ENCODE measurements at regions not wholly inside any gene's neighbourhood (a gene's known extent, or its start where the extent isn't known, plus 50 kb on each side); places are given as distances from the start of the nearest gene placed in this dataset.

GRCh38 chr11:129590753-129591475 is 215.3 kb downstream of the BARX2 start:
- no peak for DNase-seq (ENCODE audit: low read depth in 1 of 2, low spot score in 1 of 2)

GRCh38 chr11:129591527-129591926 is 215.9 kb downstream of the BARX2 start:
- DNase-seq (ENCODE audit: low read depth in 1 of 2, low spot score in 1 of 2): no peak

GRCh38 chr11:129592191-129592590 is 216.5 kb downstream of the BARX2 start:
- no peak for DNase-seq (ENCODE audit: low read depth in 1 of 2, low spot score in 1 of 2)

GRCh38 chr11:129593098-129593497 is 217.4 kb downstream of the BARX2 start:
- DNase-seq (ENCODE audit: low read depth in 1 of 2, low spot score in 1 of 2): no peak

- no peak for DNase-seq (ENCODE audit: low read depth in 1 of 2, low spot score in 1 of 2)
Observed at GRCh38 chr11:129595038-129595962, 219.7 kb downstream of the BARX2 start.

GRCh38 chr11:129596351-129596750 is 219.3 kb upstream of the TMEM45B start:
- no peak for DNase-seq (ENCODE audit: low read depth in 1 of 2, low spot score in 1 of 2)

- DNase-seq (ENCODE audit: low read depth in 1 of 2, low spot score in 1 of 2): no peak
Observed at GRCh38 chr11:129598378-129598777, 217.3 kb upstream of the TMEM45B start.

- DNase-seq (ENCODE audit: low read depth in 1 of 2, low spot score in 1 of 2): no peak
Observed at GRCh38 chr11:129605815-129606214, 209.8 kb upstream of the TMEM45B start.

GRCh38 chr11:129608711-129609110 is 206.9 kb upstream of the TMEM45B start:
- no peak for DNase-seq (ENCODE audit: low read depth in 1 of 2, low spot score in 1 of 2)

- DNase-seq (ENCODE audit: low read depth in 1 of 2, low spot score in 1 of 2): no peak
Observed at GRCh38 chr11:129610125-129610524, 205.5 kb upstream of the TMEM45B start.

GRCh38 chr11:129610545-129610944 is 205.1 kb upstream of the TMEM45B start:
- DNase-seq (ENCODE audit: low read depth in 1 of 2, low spot score in 1 of 2): no peak

- DNase-seq (ENCODE audit: low read depth in 1 of 2, low spot score in 1 of 2): no peak
Observed at GRCh38 chr11:129611661-129612446, 203.8 kb upstream of the TMEM45B start.

- DNase-seq (ENCODE audit: low read depth in 1 of 2, low spot score in 1 of 2): no peak
Observed at GRCh38 chr11:129612447-129612961, 203.1 kb upstream of the TMEM45B start.

GRCh38 chr11:129613071-129613470 is 202.6 kb upstream of the TMEM45B start:
- no peak for DNase-seq (ENCODE audit: low read depth in 1 of 2, low spot score in 1 of 2)

GRCh38 chr11:129614256-129614944 is 201.2 kb upstream of the TMEM45B start:
- no peak for DNase-seq (ENCODE audit: low read depth in 1 of 2, low spot score in 1 of 2)

GRCh38 chr11:129618046-129618569 is 197.5 kb upstream of the TMEM45B start:
- DNase-seq (ENCODE audit: low read depth in 1 of 2, low spot score in 1 of 2): no peak

GRCh38 chr11:129620237-129621104 is 195.2 kb upstream of the TMEM45B start:
- DNase-seq (ENCODE audit: low read depth in 1 of 2, low spot score in 1 of 2): no peak

GRCh38 chr11:129625930-129626329 is 189.7 kb upstream of the TMEM45B start:
- DNase-seq (ENCODE audit: low read depth in 1 of 2, low spot score in 1 of 2): no peak

GRCh38 chr11:129631201-129631600 is 184.4 kb upstream of the TMEM45B start:
- DNase-seq (ENCODE audit: low read depth in 1 of 2, low spot score in 1 of 2): no peak
